HCT116 (cell line): ENCODE measurements at regions not wholly inside any gene's neighbourhood (a gene's known extent, or its start where the extent isn't known, plus 50 kb on each side); places are given as distances from the start of the nearest gene placed in this dataset.

Experiments
- ATAC-seq: fragments of 200-7000 bp; cut with Tn5 transposase; 2 replicates; pipeline ENCODE4 v1.9.1; 2020; ENCODE audit warnings: mild to moderate bottlenecking, moderate library complexity
- BruUV-seq: library from RNA; stranded (reverse); fragments of 400-500 nt; replicated peaks from 2 replicates; lab custom pipeline; 2021; lab: Mats Ljungman, UMichigan
- CTCF ChIA-PET: fragments of 300-600 bp; sonication (Branson Sonifier 250); formaldehyde crosslinking; loops from one replicate; lab custom pipeline; 2021; ENCODE audit warnings: antibody characterized with exemption; lab: Charles Lee
- POLR2A ChIA-PET: fragments of 300-600, 350-600 bp; sonication (Branson Sonifier 250); formaldehyde crosslinking; loops from one replicate; lab custom pipeline; 2021; ENCODE audit warnings: antibody characterized with exemption; lab: Charles Lee
- RAD21 ChIA-PET, 2 experiments: fragments of 300-600 bp; sonication (Branson Sonifier 250); formaldehyde crosslinking; loops; one replicate each; lab custom pipeline; 2023; ENCODE audit warnings: low total read pairs in 2 of 2; ENCODE audit not compliant: uncharacterized antibody in 2 of 2, unreplicated experiment in 2 of 2, low non-redundant PET in 1 of 2; lab: Charles Lee
- DNase-seq: peaks from one replicate; pipeline ENCODE4 v3.0.0-alpha.2; 2010; ENCODE audit warnings: low read depth, low spot score
- H2AFZ ChIP-seq: fragments of 200-600 bp; shearing (Covaris generic), sonication (generic); 2 replicates; pipeline ENCODE4 v1.6.1; 2017; ENCODE audit warnings: low read depth, mixed run types, mixed read lengths, antibody characterized with exemption, low read length; ENCODE audit not compliant: poor library complexity, severe bottlenecking
- H3K27ac ChIP-seq: 2 replicates; pipeline ENCODE4 v1.5.1; 2012; ENCODE audit warnings: low read depth, low read length
- H3K27me3 ChIP-seq: fragments of 200-600 bp; sonication (generic); 2 replicates; pipeline ENCODE4 v1.6.1; 2016; ENCODE audit warnings: mixed run types, low read length, mixed read lengths; ENCODE audit not compliant: insufficient read depth
- H3K36me3 ChIP-seq, 2 experiments: fragments of 200-500 bp in 1 of 2; fragments of 200-600 bp in 1 of 2; sonication (Bioruptor generic) in 1 of 2; sonication (generic) in 1 of 2; 2 replicates each; pipeline versions ENCODE4 v1.5.1 to v1.6.1; 2014 to 2016; ENCODE audit warnings: low read length in 2 of 2, inconsistent platforms in 1 of 2, mixed read lengths in 1 of 2, mixed run types in 1 of 2; ENCODE audit not compliant: insufficient read depth in 2 of 2, control insufficient read depth in 1 of 2
- H3K4me1 ChIP-seq, 2 experiments: fragments of 200-600 bp in 1 of 2; sonication (generic) in 1 of 2; 2 replicates each; pipeline versions ENCODE4 v1.5.1 to v1.6.1; 2012 to 2017; ENCODE audit warnings: low read length in 2 of 2, inconsistent platforms in 1 of 2, mild to moderate bottlenecking in 1 of 2, mixed read lengths in 1 of 2, mixed run types in 1 of 2, moderate library complexity in 1 of 2; ENCODE audit not compliant: insufficient read depth in 2 of 2, control insufficient read depth in 1 of 2
- H3K4me2 ChIP-seq: fragments of 200-600 bp; sonication (generic); 2 replicates; pipeline ENCODE4 v1.6.1; 2017; ENCODE audit warnings: mixed run types, low read length, mixed read lengths
- H3K4me3 ChIP-seq, 2 experiments: fragments of 200-600 bp in 1 of 2; sonication (generic) in 1 of 2; replicated peaks in 1 of 2; 2 replicates each; pipeline ENCODE4 v1.5.1; 2011 to 2016; ENCODE audit warnings: low read length in 2 of 2, control low read depth in 1 of 2, low read depth in 1 of 2, mild to moderate bottlenecking in 1 of 2, mixed read lengths in 1 of 2, mixed run types in 1 of 2
- H3K79me2 ChIP-seq: fragments of 200-600 bp; sonication (generic); 2 replicates; pipeline ENCODE4 v1.6.1; 2017; ENCODE audit warnings: mild to moderate bottlenecking, mixed run types, low read length, moderate library complexity, mixed read lengths; ENCODE audit not compliant: insufficient read depth
- H3K9ac ChIP-seq: fragments of 200-600 bp; sonication (generic); 2 replicates; pipeline ENCODE4 v1.6.1; 2016; ENCODE audit warnings: low read length, mixed read lengths
- H3K9me2 ChIP-seq: fragments of 200-600 bp; sonication (generic), shearing (Covaris generic); 2 replicates; pipeline ENCODE4 v1.6.1; 2017; ENCODE audit warnings: mixed run types, mild to moderate bottlenecking, moderate library complexity; ENCODE audit not compliant: insufficient read depth
- H3K9me3 ChIP-seq, 2 experiments: fragments of 200-500 bp in 1 of 2; fragments of 200-600 bp in 1 of 2; sonication (Bioruptor generic) in 1 of 2; sonication (generic) in 1 of 2; 2 replicates each; pipeline ENCODE4 v1.6.1; 2014 to 2017; ENCODE audit warnings: low read length in 2 of 2, mixed read lengths in 2 of 2, inconsistent platforms in 1 of 2, low read depth in 1 of 2, mild to moderate bottlenecking in 1 of 2, mixed run types in 1 of 2, moderate library complexity in 1 of 2; ENCODE audit not compliant: control insufficient read depth in 1 of 2, insufficient read depth in 1 of 2
- H4K20me1 ChIP-seq: fragments of 200-600 bp; sonication (generic), shearing (Covaris generic); 2 replicates; pipeline ENCODE4 v1.6.1; 2017; ENCODE audit warnings: mixed run types, mild to moderate bottlenecking, moderate library complexity; ENCODE audit not compliant: insufficient read depth
- CEBPB ChIP-seq: IDR thresholded peaks from 2 replicates; pipeline ENCODE4 v1.6.1; 2012; ENCODE audit warnings: low read depth
- ELF1 ChIP-seq: IDR thresholded peaks from 2 replicates; pipeline ENCODE4 v1.6.1; 2012; ENCODE audit warnings: low read depth, borderline replicate concordance
- EZH2phosphoT487 ChIP-seq: fragments of 200-600 bp; IDR thresholded peaks from 2 replicates; pipeline ENCODE4 v1.6.1; 2018; ENCODE audit warnings: antibody characterized with exemption, borderline replicate concordance
- JUND ChIP-seq: IDR thresholded peaks from 2 replicates; pipeline ENCODE4 v1.6.1; 2012
- POLR2A ChIP-seq: IDR thresholded peaks from 2 replicates; pipeline ENCODE4 v1.7.0; 2011; ENCODE audit warnings: borderline replicate concordance; ENCODE audit not compliant: insufficient read depth, insufficient read length; ENCODE audit errors: extremely low read depth
- POLR2AphosphoS5 ChIP-seq: IDR thresholded peaks from 2 replicates; pipeline ENCODE4 v1.6.1; 2011; ENCODE audit warnings: mild to moderate bottlenecking, low read depth, low read length, moderate library complexity
- SIN3A ChIP-seq: IDR thresholded peaks from 2 replicates; pipeline ENCODE4 v1.6.1; 2012; ENCODE audit warnings: low read depth
- SP1 ChIP-seq: IDR thresholded peaks from 2 replicates; pipeline ENCODE4 v1.6.1; 2012; ENCODE audit warnings: low read depth
- SRF ChIP-seq: IDR thresholded peaks from 2 replicates; pipeline ENCODE4 v1.6.1; 2012; ENCODE audit warnings: low read depth
- YY1 ChIP-seq: IDR thresholded peaks from 2 replicates; pipeline ENCODE4 v1.6.1; 2011; ENCODE audit warnings: low read length, low read depth, moderate library complexity, mild to moderate bottlenecking; ENCODE audit not compliant: insufficient replicate concordance; ENCODE audit errors: extremely low read depth
- ZNF274 ChIP-seq: fragments of 200-500 bp; sonication (Bioruptor generic); IDR thresholded peaks from 2 replicates; pipeline ENCODE4 v1.6.1; 2014; ENCODE audit warnings: mild to moderate bottlenecking, low read depth, low read length, inconsistent platforms
- intact Hi-C: fragments of 100-400 bp; cut with micrococcal nuclease; formaldehyde crosslinking; loops from 2 replicates; pipeline ENCODE4 v1.10.0; 2022
- TF ChIP-seq, protein P1 (sequence below): IDR thresholded peaks from 2 replicates; pipeline ENCODE4 v1.6.1; 2011; ENCODE audit warnings: mild to moderate bottlenecking, low read length, moderate library complexity; ENCODE audit not compliant: insufficient replicate concordance; ENCODE audit errors: extremely low read depth
- TF ChIP-seq, protein P2 (sequence below): IDR thresholded peaks from 2 replicates; pipeline ENCODE4 v1.6.1; 2012; ENCODE audit warnings: low read depth
- TF ChIP-seq, protein P3 (sequence below): IDR thresholded peaks from 2 replicates; pipeline ENCODE4 v1.6.1; 2012
- TF ChIP-seq, protein P4 (sequence below): IDR thresholded peaks from 2 replicates; pipeline ENCODE4 v1.6.1; 2012
- TF ChIP-seq, protein P5 (sequence below), 3 experiments: fragments of 200-600 bp in 1 of 3; sonication (generic) in 1 of 3; IDR thresholded peaks in 2 of 3; conservative IDR thresholded peaks in 1 of 3; 2 replicates each; pipeline ENCODE4 v1.5.1; 2012 to 2017; ENCODE audit warnings: low read depth in 2 of 3, low read length in 2 of 3, antibody characterized with exemption in 1 of 3, borderline replicate concordance in 1 of 3, control low read depth in 1 of 3, mild to moderate bottlenecking in 1 of 3, mixed read lengths in 1 of 3, mixed run types in 1 of 3, moderate library complexity in 1 of 3; ENCODE audit not compliant: insufficient read depth in 1 of 3

DNA sequence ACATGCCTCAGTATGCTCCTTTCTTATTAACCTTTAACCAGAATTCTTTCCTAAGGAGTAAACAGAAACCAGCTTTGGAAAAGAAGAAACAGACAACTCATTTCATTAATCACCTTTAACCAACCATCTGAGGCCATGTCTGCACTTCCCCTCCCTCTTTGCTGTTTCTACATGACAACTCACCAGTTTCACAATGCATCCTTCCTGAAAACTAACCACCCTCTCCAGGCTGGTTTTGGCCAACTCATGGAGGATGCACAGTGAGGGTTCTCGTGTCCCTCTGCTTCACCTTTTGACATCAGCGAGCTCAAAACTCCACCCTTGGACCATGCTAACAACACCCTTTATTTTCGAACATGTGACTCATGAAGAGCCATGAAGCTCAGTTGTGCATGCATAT, 244.1 kb downstream of the ELAVL2 start (continued):
- no peak for TF ChIP-seq YY1
- no peak for TF ChIP-seq EZH2phosphoT487

DNA sequence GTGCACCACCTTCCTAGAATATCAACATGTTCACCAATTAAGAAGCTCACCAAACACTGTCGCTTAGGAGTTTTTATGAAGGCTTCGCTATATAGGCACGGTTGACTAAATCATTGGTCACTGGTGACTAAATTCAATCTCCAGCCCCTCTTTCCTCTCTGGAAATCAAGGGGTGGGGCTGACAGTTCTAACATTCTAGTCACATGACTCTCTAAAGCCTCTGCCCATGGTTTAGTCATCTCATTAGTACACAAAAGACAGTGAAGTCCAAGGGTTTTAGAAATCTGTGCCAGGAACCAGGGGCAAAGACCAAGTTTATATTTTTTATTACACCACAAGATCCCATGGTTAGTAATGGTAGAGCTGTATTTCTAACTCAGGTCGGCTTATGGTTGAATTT, 243.2 kb downstream of the ELAVL2 start:
- Histone ChIP-seq H3K4me2 (no peak overlapping the region), H3K27ac (no peak overlapping the region)
- intact Hi-C loops, result no loop called here

More for the DNA sequence above, 243.2 kb downstream of the ELAVL2 start:
- TF ChIP-seq JUND (no peak), POLR2A (no peak), ZNF274 (no peak), POLR2AphosphoS5 (no peak), ELF1 (no peak), YY1 (no peak), SRF (no peak), SIN3A (no peak), CEBPB (no peak), SP1 (no peak)
- TF ChIP-seq, protein P1, sequence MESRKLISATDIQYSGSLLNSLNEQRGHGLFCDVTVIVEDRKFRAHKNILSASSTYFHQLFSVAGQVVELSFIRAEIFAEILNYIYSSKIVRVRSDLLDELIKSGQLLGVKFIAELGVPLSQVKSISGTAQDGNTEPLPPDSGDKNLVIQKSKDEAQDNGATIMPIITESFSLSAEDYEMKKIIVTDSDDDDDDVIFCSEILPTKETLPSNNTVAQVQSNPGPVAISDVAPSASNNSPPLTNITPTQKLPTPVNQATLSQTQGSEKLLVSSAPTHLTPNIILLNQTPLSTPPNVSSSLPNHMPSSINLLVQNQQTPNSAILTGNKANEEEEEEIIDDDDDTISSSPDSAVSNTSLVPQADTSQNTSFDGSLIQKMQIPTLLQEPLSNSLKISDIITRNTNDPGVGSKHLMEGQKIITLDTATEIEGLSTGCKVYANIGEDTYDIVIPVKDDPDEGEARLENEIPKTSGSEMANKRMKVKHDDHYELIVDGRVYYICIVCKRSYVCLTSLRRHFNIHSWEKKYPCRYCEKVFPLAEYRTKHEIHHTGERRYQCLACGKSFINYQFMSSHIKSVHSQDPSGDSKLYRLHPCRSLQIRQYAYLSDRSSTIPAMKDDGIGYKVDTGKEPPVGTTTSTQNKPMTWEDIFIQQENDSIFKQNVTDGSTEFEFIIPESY, result no peak
- TF ChIP-seq, protein P2, sequence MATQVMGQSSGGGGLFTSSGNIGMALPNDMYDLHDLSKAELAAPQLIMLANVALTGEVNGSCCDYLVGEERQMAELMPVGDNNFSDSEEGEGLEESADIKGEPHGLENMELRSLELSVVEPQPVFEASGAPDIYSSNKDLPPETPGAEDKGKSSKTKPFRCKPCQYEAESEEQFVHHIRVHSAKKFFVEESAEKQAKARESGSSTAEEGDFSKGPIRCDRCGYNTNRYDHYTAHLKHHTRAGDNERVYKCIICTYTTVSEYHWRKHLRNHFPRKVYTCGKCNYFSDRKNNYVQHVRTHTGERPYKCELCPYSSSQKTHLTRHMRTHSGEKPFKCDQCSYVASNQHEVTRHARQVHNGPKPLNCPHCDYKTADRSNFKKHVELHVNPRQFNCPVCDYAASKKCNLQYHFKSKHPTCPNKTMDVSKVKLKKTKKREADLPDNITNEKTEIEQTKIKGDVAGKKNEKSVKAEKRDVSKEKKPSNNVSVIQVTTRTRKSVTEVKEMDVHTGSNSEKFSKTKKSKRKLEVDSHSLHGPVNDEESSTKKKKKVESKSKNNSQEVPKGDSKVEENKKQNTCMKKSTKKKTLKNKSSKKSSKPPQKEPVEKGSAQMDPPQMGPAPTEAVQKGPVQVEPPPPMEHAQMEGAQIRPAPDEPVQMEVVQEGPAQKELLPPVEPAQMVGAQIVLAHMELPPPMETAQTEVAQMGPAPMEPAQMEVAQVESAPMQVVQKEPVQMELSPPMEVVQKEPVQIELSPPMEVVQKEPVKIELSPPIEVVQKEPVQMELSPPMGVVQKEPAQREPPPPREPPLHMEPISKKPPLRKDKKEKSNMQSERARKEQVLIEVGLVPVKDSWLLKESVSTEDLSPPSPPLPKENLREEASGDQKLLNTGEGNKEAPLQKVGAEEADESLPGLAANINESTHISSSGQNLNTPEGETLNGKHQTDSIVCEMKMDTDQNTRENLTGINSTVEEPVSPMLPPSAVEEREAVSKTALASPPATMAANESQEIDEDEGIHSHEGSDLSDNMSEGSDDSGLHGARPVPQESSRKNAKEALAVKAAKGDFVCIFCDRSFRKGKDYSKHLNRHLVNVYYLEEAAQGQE, result no peak
- TF ChIP-seq, protein P3, sequence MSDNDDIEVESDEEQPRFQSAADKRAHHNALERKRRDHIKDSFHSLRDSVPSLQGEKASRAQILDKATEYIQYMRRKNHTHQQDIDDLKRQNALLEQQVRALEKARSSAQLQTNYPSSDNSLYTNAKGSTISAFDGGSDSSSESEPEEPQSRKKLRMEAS, result no peak
- TF ChIP-seq, protein P4, sequence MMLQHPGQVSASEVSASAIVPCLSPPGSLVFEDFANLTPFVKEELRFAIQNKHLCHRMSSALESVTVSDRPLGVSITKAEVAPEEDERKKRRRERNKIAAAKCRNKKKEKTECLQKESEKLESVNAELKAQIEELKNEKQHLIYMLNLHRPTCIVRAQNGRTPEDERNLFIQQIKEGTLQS, result no peak
- TF ChIP-seq, protein P5, sequence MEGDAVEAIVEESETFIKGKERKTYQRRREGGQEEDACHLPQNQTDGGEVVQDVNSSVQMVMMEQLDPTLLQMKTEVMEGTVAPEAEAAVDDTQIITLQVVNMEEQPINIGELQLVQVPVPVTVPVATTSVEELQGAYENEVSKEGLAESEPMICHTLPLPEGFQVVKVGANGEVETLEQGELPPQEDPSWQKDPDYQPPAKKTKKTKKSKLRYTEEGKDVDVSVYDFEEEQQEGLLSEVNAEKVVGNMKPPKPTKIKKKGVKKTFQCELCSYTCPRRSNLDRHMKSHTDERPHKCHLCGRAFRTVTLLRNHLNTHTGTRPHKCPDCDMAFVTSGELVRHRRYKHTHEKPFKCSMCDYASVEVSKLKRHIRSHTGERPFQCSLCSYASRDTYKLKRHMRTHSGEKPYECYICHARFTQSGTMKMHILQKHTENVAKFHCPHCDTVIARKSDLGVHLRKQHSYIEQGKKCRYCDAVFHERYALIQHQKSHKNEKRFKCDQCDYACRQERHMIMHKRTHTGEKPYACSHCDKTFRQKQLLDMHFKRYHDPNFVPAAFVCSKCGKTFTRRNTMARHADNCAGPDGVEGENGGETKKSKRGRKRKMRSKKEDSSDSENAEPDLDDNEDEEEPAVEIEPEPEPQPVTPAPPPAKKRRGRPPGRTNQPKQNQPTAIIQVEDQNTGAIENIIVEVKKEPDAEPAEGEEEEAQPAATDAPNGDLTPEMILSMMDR (IDR thresholded peaks at IDR 0.05 in 2 of 3, conservative IDR thresholded peaks at IDR 0.05 in 1 of 3; ENCODE audit: borderline replicate concordance in 1 of 3, insufficient read depth in 1 of 3, low read depth in 2 of 3, low read length in 2 of 3), result no peak
- Histone ChIP-seq H3K27me3 (no peaks in the 10 kb centered on the region), H3K36me3 (no peaks in the 10 kb centered on the region), H3K9me3 (peaks cover 4 to 29% of the 10 kb centered on the region in 2 experiments; a peak in 2 of 4 replicates), H3K9me2 (no peaks in the 10 kb centered on the region), H3K4me3 (no peak overlapping the region), H4K20me1 (no peaks in the 10 kb centered on the region), H3K4me1 (no peaks in the 10 kb centered on the region), H2AFZ (no peak overlapping the region), H3K9ac (no peak overlapping the region), H3K79me2 (no peaks in the 10 kb centered on the region)
- ChIA-PET CTCF (no interaction called here), POLR2A (no interaction called here), RAD21 (no interaction called here)
- no TSS peak for BruUV-seq
- ATAC-seq (no peak), DNase-seq (no peak)
